ENCODE measurements at regions not wholly inside any gene's neighbourhood (a gene's known extent, or its start where the extent isn't known, plus 50 kb on each side); places are given as distances from the start of the nearest gene placed in this dataset.
"Not testable (repeated sequence)": the region's sequence is repeated elsewhere in the genome, so short reads cannot be mapped to it uniquely, and the experiment has no call there.

- H3K27ac Mint-ChIP-seq; ATAC-seq (replicated peaks in 1 of 2); H3K4me1 Mint-ChIP-seq (ENCODE audit: low read depth); H3K9me3 Mint-ChIP-seq; H3K36me3 Mint-ChIP-seq (ENCODE audit: insufficient read depth in 2 of 2); DNase-seq; H3K4me3 Mint-ChIP-seq; H3K27me3 Mint-ChIP-seq (ENCODE audit: low read depth): not testable (repeated sequence)
Observed at GRCh38 chr15:30688684-30689083, 62.8 kb downstream of the ARHGAP11B start.

DNA sequence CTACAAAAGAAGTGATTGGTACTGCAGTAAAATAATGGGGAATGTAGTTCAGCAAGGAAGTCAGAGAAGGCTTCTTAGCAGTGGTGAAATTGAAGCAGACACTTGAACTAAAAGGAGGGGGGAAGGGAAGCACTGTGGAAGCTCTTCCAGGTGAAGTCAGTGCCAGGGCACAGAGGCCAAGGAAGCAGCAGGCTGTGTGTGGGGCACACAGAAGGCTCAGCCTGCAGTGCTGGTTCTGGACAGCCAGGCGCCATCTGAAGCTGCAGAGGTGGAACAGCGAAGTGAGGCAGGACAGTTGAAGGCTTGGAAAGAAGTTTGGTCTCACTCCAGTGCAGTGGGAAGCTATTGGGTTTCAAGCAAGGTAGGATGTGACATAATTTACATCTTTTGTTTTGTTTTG lies 64.2 kb downstream of the ARHGAP11B start:
- not testable (repeated sequence) for ATAC-seq (replicated peaks in 1 of 2); H3K27me3 Mint-ChIP-seq (ENCODE audit: low read depth); H3K4me1 Mint-ChIP-seq (ENCODE audit: low read depth); DNase-seq; H3K27ac Mint-ChIP-seq; H3K36me3 Mint-ChIP-seq (ENCODE audit: insufficient read depth in 2 of 2); H3K9me3 Mint-ChIP-seq; H3K4me3 Mint-ChIP-seq

DNA sequence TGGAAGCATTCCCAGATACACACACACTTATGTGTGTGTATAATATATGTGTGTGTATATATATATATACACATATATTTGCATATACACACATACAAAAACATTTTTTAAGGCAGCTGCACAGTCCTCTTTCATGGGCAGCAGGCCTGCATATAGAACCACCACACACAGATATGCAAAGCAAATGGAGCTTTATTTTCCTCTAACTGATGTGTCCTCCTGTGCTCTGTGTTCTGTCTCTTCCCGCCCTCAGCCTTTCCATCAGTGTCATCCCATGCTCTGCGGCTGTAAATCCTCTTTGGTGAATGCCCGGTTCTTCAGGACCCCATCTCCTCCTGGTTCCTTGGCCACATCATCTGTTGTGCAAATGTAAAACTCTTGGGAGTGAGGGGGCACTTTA lies 69.9 kb downstream of the ARHGAP11B start:
- H3K9me3 Mint-ChIP-seq; ATAC-seq (replicated peaks in 1 of 2); H3K27me3 Mint-ChIP-seq (ENCODE audit: low read depth); H3K36me3 Mint-ChIP-seq (ENCODE audit: insufficient read depth in 2 of 2); DNase-seq; H3K4me3 Mint-ChIP-seq; H3K27ac Mint-ChIP-seq; H3K4me1 Mint-ChIP-seq (ENCODE audit: low read depth): not testable (repeated sequence)

- not testable (repeated sequence) for DNase-seq; H3K36me3 Mint-ChIP-seq (ENCODE audit: insufficient read depth in 2 of 2); H3K4me1 Mint-ChIP-seq (ENCODE audit: low read depth); H3K27ac Mint-ChIP-seq; H3K9me3 Mint-ChIP-seq; H3K27me3 Mint-ChIP-seq (ENCODE audit: low read depth)
- peak; percentile 81 to 86 for ATAC-seq (replicated peaks in 1 of 2)
- peak overlapping the region; percentile 52 to 67 for H3K4me3 Mint-ChIP-seq
Observed at GRCh38 chr15:30696439-30697314, 70.7 kb downstream of the ARHGAP11B start.

DNA sequence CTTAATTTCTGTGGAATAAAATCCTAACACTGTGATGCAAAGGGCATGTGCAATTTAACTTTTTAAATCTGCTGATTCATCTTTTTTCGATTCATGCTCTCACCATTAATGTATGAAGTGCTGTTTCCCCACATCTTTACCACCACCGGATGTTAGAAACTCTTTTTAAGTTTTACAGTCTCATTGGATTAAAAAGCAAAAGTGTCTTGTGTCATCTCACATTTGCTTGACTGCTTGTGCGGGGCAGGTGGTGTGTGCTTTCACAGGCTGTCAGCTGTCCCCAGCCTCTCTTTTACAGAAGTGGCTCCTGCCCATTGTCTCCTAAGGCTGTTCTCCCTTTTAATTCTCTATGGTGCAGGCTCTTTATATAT lies 71.4 kb downstream of the ARHGAP11B start:
- peak; percentile 78 to 80 for ATAC-seq (replicated peaks in 1 of 2)
- H3K27ac Mint-ChIP-seq; H3K4me1 Mint-ChIP-seq (ENCODE audit: low read depth); H3K9me3 Mint-ChIP-seq; DNase-seq; H3K4me3 Mint-ChIP-seq; H3K36me3 Mint-ChIP-seq (ENCODE audit: insufficient read depth in 2 of 2); H3K27me3 Mint-ChIP-seq (ENCODE audit: low read depth): not testable (repeated sequence)

- H3K27ac Mint-ChIP-seq; H3K27me3 Mint-ChIP-seq (ENCODE audit: low read depth); ATAC-seq (replicated peaks in 1 of 2); H3K4me1 Mint-ChIP-seq (ENCODE audit: low read depth); DNase-seq; H3K9me3 Mint-ChIP-seq; H3K4me3 Mint-ChIP-seq; H3K36me3 Mint-ChIP-seq (ENCODE audit: insufficient read depth in 2 of 2): not testable (repeated sequence)
Observed at GRCh38 chr15:30700006-30700597, 74.2 kb downstream of the ARHGAP11B start.

GRCh38 chr15:30707976-30708685 lies 82.2 kb downstream of the ARHGAP11B start:
- DNase-seq; H3K36me3 Mint-ChIP-seq (ENCODE audit: insufficient read depth in 2 of 2); H3K4me3 Mint-ChIP-seq; H3K27me3 Mint-ChIP-seq (ENCODE audit: low read depth); H3K4me1 Mint-ChIP-seq (ENCODE audit: low read depth); ATAC-seq (replicated peaks in 1 of 2); H3K27ac Mint-ChIP-seq; H3K9me3 Mint-ChIP-seq: not testable (repeated sequence)

DNA sequence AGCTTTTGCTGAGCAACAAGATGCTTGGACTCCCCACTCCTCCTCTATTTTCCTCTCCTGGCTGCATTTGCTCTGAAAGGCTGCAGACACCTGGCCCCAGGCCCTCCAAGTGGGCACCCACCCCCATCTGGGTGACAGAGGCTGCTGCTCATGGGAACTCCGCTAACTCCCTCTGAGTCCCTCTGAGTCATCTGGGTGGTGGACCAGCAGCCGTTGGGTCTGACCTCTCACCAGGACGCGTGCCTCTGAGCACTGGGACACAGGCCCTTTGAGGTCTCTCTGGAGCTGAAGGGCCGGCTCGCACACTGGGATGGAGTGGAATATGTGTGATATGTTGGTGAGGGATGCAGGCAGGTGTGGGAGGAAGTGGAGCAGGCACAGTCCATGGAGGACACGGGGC lies 82.9 kb downstream of the ARHGAP11B start:
- H3K4me1 Mint-ChIP-seq (ENCODE audit: low read depth); H3K27me3 Mint-ChIP-seq (ENCODE audit: low read depth); H3K9me3 Mint-ChIP-seq; H3K27ac Mint-ChIP-seq; H3K4me3 Mint-ChIP-seq; H3K36me3 Mint-ChIP-seq (ENCODE audit: insufficient read depth in 2 of 2); ATAC-seq (replicated peaks in 1 of 2); DNase-seq: not testable (repeated sequence)

DNA sequence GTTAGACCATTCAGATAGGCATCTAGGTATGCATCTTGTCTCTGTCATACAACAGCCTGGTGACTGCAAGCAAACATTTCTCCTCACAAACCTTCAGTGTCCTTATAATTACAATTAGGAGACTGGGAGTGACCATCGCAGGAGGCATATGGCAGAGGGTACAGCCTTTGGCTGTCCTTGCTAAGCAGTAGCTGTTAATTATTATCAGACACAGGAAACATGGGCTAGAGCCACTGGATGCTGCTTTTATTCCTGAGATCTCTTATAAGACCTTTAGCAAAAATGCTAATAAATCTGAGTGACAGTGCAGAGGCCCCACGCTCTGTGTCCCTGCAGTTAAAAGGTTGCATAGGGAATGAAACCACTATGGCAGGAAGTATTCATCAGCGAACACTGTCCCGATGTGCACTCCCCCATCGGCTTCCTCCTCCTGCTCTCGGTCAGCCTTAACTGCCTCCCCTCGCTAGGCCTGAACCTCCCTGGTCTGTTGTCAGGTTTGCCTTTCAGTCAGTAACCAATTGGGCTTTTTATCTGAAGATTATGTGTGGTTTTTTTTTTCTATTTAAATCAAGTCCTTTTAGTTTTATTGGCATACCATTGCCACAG lies 92.2 kb downstream of the ARHGAP11B start:
- not testable (repeated sequence) for H3K27ac Mint-ChIP-seq; H3K4me3 Mint-ChIP-seq; H3K4me1 Mint-ChIP-seq (ENCODE audit: low read depth); ATAC-seq (replicated peaks in 1 of 2); H3K27me3 Mint-ChIP-seq (ENCODE audit: low read depth); H3K9me3 Mint-ChIP-seq; DNase-seq
- H3K36me3 Mint-ChIP-seq (ENCODE audit: insufficient read depth in 2 of 2), result peaks cover 0 to 16% of the 10 kb centered on the region in 2 donors

GRCh38 chr15:30719363-30719762 lies 93.4 kb downstream of the ARHGAP11B start:
- H3K9me3 Mint-ChIP-seq; H3K4me3 Mint-ChIP-seq; DNase-seq; H3K27ac Mint-ChIP-seq; ATAC-seq (replicated peaks in 1 of 2); H3K27me3 Mint-ChIP-seq (ENCODE audit: low read depth); H3K4me1 Mint-ChIP-seq (ENCODE audit: low read depth): not testable (repeated sequence)
- H3K36me3 Mint-ChIP-seq (ENCODE audit: insufficient read depth in 2 of 2), result peaks cover 2 to 21% of the 10 kb centered on the region in 2 donors

DNA sequence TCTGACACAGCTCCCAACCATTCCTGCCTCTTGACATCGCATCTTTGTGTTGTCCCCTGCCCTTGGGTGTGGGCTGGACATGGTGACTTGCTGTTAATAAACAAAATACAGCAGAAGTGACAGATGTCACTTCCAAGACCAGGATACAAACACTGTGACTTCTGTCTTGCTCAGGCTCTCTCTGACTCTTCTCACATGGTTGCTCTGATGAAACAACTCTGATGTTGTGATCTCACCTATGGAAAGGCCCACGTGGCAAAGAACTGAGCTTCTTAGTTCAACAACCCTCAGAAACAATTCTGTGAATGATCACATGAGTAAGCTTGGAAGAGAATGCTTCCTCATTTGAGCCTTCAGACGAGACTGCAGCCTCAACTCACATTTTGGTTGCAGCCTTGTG lies 94.9 kb downstream of the ARHGAP11B start:
- H3K9me3 Mint-ChIP-seq; H3K4me1 Mint-ChIP-seq (ENCODE audit: low read depth); H3K27ac Mint-ChIP-seq; ATAC-seq (replicated peaks in 1 of 2); H3K4me3 Mint-ChIP-seq; DNase-seq; H3K27me3 Mint-ChIP-seq (ENCODE audit: low read depth): not testable (repeated sequence)
- H3K36me3 Mint-ChIP-seq (ENCODE audit: insufficient read depth in 2 of 2), result peaks cover 2 to 21% of the 10 kb centered on the region in 2 donors

DNA sequence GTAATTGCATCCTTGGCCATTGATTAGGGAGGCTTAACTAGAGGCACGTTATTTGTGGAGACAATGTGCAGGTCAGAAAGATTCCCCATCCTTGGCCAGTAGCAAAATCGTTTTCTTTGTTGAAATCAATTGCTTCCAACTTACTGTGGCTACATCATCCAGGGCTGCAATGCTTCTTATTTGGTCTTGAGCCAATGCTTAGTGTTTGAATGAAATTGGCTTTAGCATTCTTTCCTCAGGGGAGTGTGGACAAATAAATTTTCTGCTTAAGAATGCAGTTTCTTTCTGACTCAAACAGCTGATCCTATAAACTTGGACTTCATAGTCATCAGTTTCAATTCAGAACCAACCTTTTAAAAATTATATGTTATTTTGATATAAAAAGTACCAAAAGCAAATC lies 95.6 kb downstream of the ARHGAP11B start:
- H3K4me3 Mint-ChIP-seq; H3K4me1 Mint-ChIP-seq (ENCODE audit: low read depth); ATAC-seq (replicated peaks in 1 of 2); H3K27ac Mint-ChIP-seq; H3K27me3 Mint-ChIP-seq (ENCODE audit: low read depth); DNase-seq; H3K9me3 Mint-ChIP-seq: not testable (repeated sequence)
- peaks cover 2 to 24% of the 10 kb centered on the region in 2 donors for H3K36me3 Mint-ChIP-seq (ENCODE audit: insufficient read depth in 2 of 2)

DNA sequence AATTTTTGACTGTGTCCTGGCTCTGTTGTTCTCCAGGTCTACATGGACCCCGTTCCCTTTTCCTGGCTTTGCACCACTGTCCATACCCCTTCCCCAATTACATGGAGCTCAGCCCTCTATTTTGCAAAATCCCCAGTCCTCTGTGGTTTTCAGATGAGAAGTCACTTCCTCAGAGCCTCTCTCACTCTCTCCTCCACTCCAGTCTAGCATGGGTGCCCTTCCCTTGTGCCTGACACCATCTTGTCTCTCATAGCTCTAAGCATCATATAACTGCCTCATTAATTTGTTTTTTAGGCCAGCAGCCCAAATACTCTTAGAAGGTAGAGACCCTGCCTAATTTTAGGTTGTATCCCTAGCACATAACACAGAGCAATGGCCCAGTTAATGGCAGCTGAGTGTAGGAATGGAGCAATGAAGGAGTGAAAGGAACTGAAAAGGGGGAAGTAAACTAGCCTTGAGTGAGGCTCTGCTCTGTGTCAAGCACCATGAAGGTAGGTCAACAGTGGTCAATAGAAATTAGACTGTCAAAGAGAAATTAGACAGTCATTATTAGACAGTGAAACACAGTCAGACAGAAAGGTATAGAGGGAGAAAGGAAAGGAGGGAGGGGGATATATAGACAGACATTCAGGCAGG lies 97.7 kb downstream of the ARHGAP11B start:
- peaks cover 4 to 12% of the 10 kb centered on the region in 2 donors for H3K36me3 Mint-ChIP-seq (ENCODE audit: insufficient read depth in 2 of 2)
- DNase-seq; H3K27me3 Mint-ChIP-seq (ENCODE audit: low read depth); H3K4me1 Mint-ChIP-seq (ENCODE audit: low read depth); H3K4me3 Mint-ChIP-seq; ATAC-seq (replicated peaks in 1 of 2); H3K27ac Mint-ChIP-seq; H3K9me3 Mint-ChIP-seq: not testable (repeated sequence)
